ENCODE measurements at regions not wholly inside any gene's neighbourhood (a gene's known extent, or its start where the extent isn't known, plus 50 kb on each side); places are given as distances from the start of the nearest gene placed in this dataset.

- Mint-ChIP-seq H3K4me3 (no peak overlapping the region), H3K27me3 (ENCODE audit: low read depth) (peaks cover 3% of the 10 kb centered on the region; the same call in 1 of the 2 replicates), H3K36me3 (ENCODE audit: insufficient read depth in 1 of 3, low read depth in 3 of 3) (no peaks in the 10 kb centered on the region), H3K27ac (no peak overlapping the region; a peak in 1 of 7 replicates), H3K4me1 (peaks cover 14 to 18% of the 10 kb centered on the region in 2 experiments), H3K9me3 (no peaks in the 10 kb centered on the region)
- Histone ChIP-seq H2BK20ac (ENCODE audit: low read depth, low read length, poor library complexity, severe bottlenecking) (no peak overlapping the region), H4K20me1 (ENCODE audit: control insufficient read depth, insufficient read depth, insufficient read length) (no peaks in the 10 kb centered on the region), H3K27ac (ENCODE audit: insufficient read length, low read depth, low read length) (no peak overlapping the region), H3K4me2 (ENCODE audit: insufficient read depth, insufficient read length, low read length) (no peak overlapping the region), H3K4ac (ENCODE audit: low read depth, low read length) (no peak overlapping the region), H3T11ph (ENCODE audit: low read length) (no peak overlapping the region), H3K9ac (ENCODE audit: extremely low read depth, insufficient read length, low read length) (no peak overlapping the region), H4K8ac (replicated peaks; ENCODE audit: insufficient read length, low read depth, low read length) (no peak overlapping the region), H3K23ac (ENCODE audit: insufficient read length, low read depth, low read length) (no peak overlapping the region), H3K27me3 (ENCODE audit: insufficient read depth, low read length) (no peaks in the 10 kb centered on the region), H2BK12ac (ENCODE audit: insufficient read length, low read depth, low read length) (no peak overlapping the region), H2BK120ac (ENCODE audit: low read depth, low read length, poor library complexity, severe bottlenecking) (no peak overlapping the region), H3K4me1 (ENCODE audit: insufficient read depth, low read length) (no peaks in the 10 kb centered on the region; the same call in 1 of the 2 replicates), H3K56ac (ENCODE audit: insufficient read length, low read depth, low read length) (no peak overlapping the region), H2BK5ac (ENCODE audit: insufficient read length, low read length) (no peak overlapping the region), H3K23me2 (ENCODE audit: insufficient read length, low read depth, low read length, poor library complexity, severe bottlenecking) (no peaks in the 10 kb centered on the region), H4K5ac (ENCODE audit: insufficient read length, low read depth, low read length) (no peak overlapping the region), H3K14ac (ENCODE audit: insufficient read depth, low read length) (no peak overlapping the region), H2AK5ac (ENCODE audit: insufficient read length, low read length) (no peak overlapping the region), H2AFZ (ENCODE audit: low read length) (no peak overlapping the region), H4K91ac (ENCODE audit: insufficient read length, low read depth, low read length) (no peak overlapping the region), H3K79me2 (ENCODE audit: insufficient read depth, low read length) (no peaks in the 10 kb centered on the region), H3K79me1 (ENCODE audit: insufficient read depth, low read depth, low read length, poor library complexity, severe bottlenecking) (no peaks in the 10 kb centered on the region), H2BK15ac (ENCODE audit: low read depth, low read length) (no peak overlapping the region), H3K9me3 (ENCODE audit: control insufficient read depth, low read depth, low read length) (no peaks in the 10 kb centered on the region), H3K18ac (ENCODE audit: insufficient read length, low read depth, low read length) (no peak overlapping the region)
- DNase-seq = no peak
- no CpG with 5 or more reads among the region's 19 CpGs for WGBS (ENCODE audit: extremely low coverage, insufficient read length, low lambda C conversion rate)
- no peak for TF ChIP-seq CTCF (conservative IDR thresholded peaks at IDR 0.05)
Measured at GRCh38 chr6:159107451-159108260, 61.5 kb upstream of the FNDC1 start.

Data from H9 (cell line).